KBM-7 (cell line): ENCODE measurements at regions not wholly inside any gene's neighbourhood (a gene's known extent, or its start where the extent isn't known, plus 50 kb on each side); places are given as distances from the start of the nearest gene placed in this dataset.
"Not testable (repeated sequence)": the region's sequence is repeated elsewhere in the genome, so short reads cannot be mapped to it uniquely, and the experiment has no call there.

Experiments
- DNase-seq: peaks from one replicate; pipeline ENCODE4 v3.0.0-alpha.2; 2015
- in situ Hi-C: fragments of 300-500 bp; cut with MboI; formaldehyde crosslinking; loops from 2 replicates; pipeline ENCODE4 v1.14.3; 2020; ENCODE audit warnings: low sequenced_read_pairs, low pct_unique_long_range_greater_than_20kb, mixed read lengths

- in situ Hi-C loops, result no loop called here
- DNase-seq, result no peak
Measured at GRCh38 chr6:134389658-134390057, 71.7 kb upstream of the SGK1 start.

- DNase-seq, result peak; percentile 26
Measured at GRCh38 chr6:134389129-134389528, 71.2 kb upstream of the SGK1 start.

GRCh38 chr6:134386482-134386881 lies 68.6 kb upstream of the SGK1 start:
- in situ Hi-C loops, DNase-seq: not testable (repeated sequence)

More at GRCh38 chr6:134389129-134389528, 71.2 kb upstream of the SGK1 start:
- in situ Hi-C loops, result no loop called here

- in situ Hi-C loops, result no loop called here
- no peak for DNase-seq
Measured at GRCh38 chr6:134381959-134382358, 64.0 kb upstream of the SGK1 start.

GRCh38 chr6:134379599-134379998 lies 61.7 kb upstream of the SGK1 start:
- in situ Hi-C loops, result no loop called here
- DNase-seq, result no peak

- no peak for DNase-seq
- in situ Hi-C loops, result no loop called here
Measured at GRCh38 chr6:134379076-134379475, 61.2 kb upstream of the SGK1 start.

- DNase-seq, result no peak
- in situ Hi-C loops, result no loop called here
Measured at GRCh38 chr6:134378426-134378825, 60.5 kb upstream of the SGK1 start.

GRCh38 chr6:134376785-134377184 lies 58.9 kb upstream of the SGK1 start:
- in situ Hi-C loops, result no loop called here
- peak; percentile 36 for DNase-seq

GRCh38 chr6:134375220-134375580 lies 57.3 kb upstream of the SGK1 start:
- in situ Hi-C loops, result no loop called here

GRCh38 chr6:134374491-134375219 lies 56.7 kb upstream of the SGK1 start:
- in situ Hi-C loops, result no loop called here
- DNase-seq, result no peak

More at GRCh38 chr6:134375220-134375580, 57.3 kb upstream of the SGK1 start:
- no peak for DNase-seq

GRCh38 chr6:134373993-134374392 lies 56.1 kb upstream of the SGK1 start:
- no peak for DNase-seq
- in situ Hi-C loops, result no loop called here

- DNase-seq, result peak; percentile 90
- in situ Hi-C loops, result no loop called here
Measured at GRCh38 chr6:134373282-134373922, 55.5 kb upstream of the SGK1 start.

- no peak for DNase-seq
- in situ Hi-C loops, result no loop called here
Measured at GRCh38 chr6:134372603-134373281, 54.8 kb upstream of the SGK1 start.

GRCh38 chr6:134368670-134369069 lies 50.8 kb upstream of the SGK1 start:
- in situ Hi-C loops, result no loop called here
- no peak for DNase-seq
